Spleen (tissue), 7 donors: ENCODE measurements at regions not wholly inside any gene's neighbourhood (a gene's known extent, or its start where the extent isn't known, plus 50 kb on each side); places are given as distances from the start of the nearest gene placed in this dataset.

Experiments
- CTCF ChIP-seq, 11 experiments: fragments of 200-600 bp in 7 of 11; fragments of 450-650 bp in 4 of 11; sonication (generic) in 4 of 11; IDR thresholded peaks in 8 of 11; conservative IDR thresholded peaks in 3 of 11; 1 replicate in 7 of 11; 2 replicates in 4 of 11; pipeline versions ENCODE4 v1.4.0 to v1.8.0; 2016 to 2021; ENCODE audit warnings: antibody characterized with exemption in 11 of 11, inconsistent platforms in 4 of 11, mild to moderate bottlenecking in 1 of 11
- POLR2A ChIP-seq, 3 donors: fragments of 450-650 bp; IDR thresholded peaks; one replicate each; pipeline ENCODE4 v1.5.1; 2017; ENCODE audit warnings: antibody characterized with exemption in 3 of 3, mild to moderate bottlenecking in 1 of 3
- POLR2AphosphoS5 ChIP-seq, 3 donors: sonication (generic); formaldehyde crosslinking; IDR thresholded peaks; one replicate each; pipeline ENCODE4 v1.5.1; 2017; ENCODE audit warnings: antibody characterized with exemption in 3 of 3
- donor health status: DM: no; HTN: no; CAD: no; lungs with moderate emphysema.
- donor health status: DM: no; HTN: no; CAD: no.
- donor health status: DM: no; HTN: no; CAD: no.

DNA sequence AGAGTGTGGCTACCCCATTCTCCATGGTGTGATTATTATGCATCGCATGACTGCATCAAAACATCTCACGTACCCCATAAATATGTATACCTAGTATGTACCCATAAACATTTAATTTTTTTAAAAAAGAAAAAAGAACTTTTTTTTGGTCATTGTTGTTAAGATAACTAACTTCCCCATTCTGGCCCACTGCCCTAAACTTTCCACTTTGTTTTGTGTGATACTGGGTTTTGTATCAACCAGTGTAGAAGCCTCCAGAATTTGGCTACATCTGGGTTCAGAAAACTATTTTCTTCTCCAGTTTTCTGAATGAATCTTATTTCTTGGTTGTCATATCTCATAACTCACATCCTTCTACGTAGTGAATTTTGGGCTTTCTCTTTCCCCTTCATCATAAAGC, 62.3 kb upstream of the NABP1 start:
- no peak for TF ChIP-seq POLR2A (IDR thresholded peaks at IDR 0.05)
- no peak for TF ChIP-seq CTCF (IDR thresholded peaks at IDR 0.05 in 8 of 11, conservative IDR thresholded peaks at IDR 0.05 in 3 of 11)
- no peak for TF ChIP-seq POLR2AphosphoS5 (IDR thresholded peaks at IDR 0.05)
